ENCODE measurements at regions not wholly inside any gene's neighbourhood (a gene's known extent, or its start where the extent isn't known, plus 50 kb on each side); places are given as distances from the start of the nearest gene placed in this dataset.

GRCh38 chr6:130699742-130700141, 127.5 kb upstream of the SMLR1 start:
- Histone ChIP-seq H2AFZ (ENCODE audit: low read depth, low read length) (no peak overlapping the region), H3K36me3 (ENCODE audit: control insufficient read depth, insufficient read depth, low read length) (no peaks in the 10 kb centered on the region), H3K27me3 (ENCODE audit: control insufficient read depth in 2 of 2, insufficient read depth in 2 of 2, low read length in 2 of 2) (no peaks in the 10 kb centered on the region), H3K27ac (ENCODE audit: extremely low read depth, low read depth, low read length) (no peak overlapping the region), H3K9ac (ENCODE audit: insufficient read depth in 1 of 2, low read depth in 2 of 2, low read length in 2 of 2) (no peak overlapping the region), H4K20me1 (replicated peaks; ENCODE audit: control insufficient read depth, insufficient read depth, low read length) (no peaks in the 10 kb centered on the region), H3K4me2 (ENCODE audit: insufficient read depth, low read length) (no peak overlapping the region), H3K4me1 (replicated peaks in 1 of 2; ENCODE audit: control insufficient read depth in 2 of 2, insufficient read depth in 2 of 2, low read length in 2 of 2) (no peaks in the 10 kb centered on the region), H3K9me3 (replicated peaks; ENCODE audit: control insufficient read depth, insufficient read depth, low read depth, low read length) (no peaks in the 10 kb centered on the region), H3K79me2 (ENCODE audit: control insufficient read depth, insufficient read depth, low read length) (no peaks in the 10 kb centered on the region), H3K4me3 (no peak overlapping the region), H3K9me1 (ENCODE audit: control insufficient read depth, insufficient read depth, low read length) (no peaks in the 10 kb centered on the region)
- no peak for DNase-seq (ENCODE audit: extremely low read depth in 1 of 4, low spot score in 3 of 4)
- WGBS (ENCODE audit: insufficient coverage, low coverage, missing lambda C conversion rate): 0% methylated on average over 2 of the region's 2 CpGs
- ATAC-seq: no peak
- intact Hi-C loops (cut with micrococcal nuclease): loop anchor here (2.0 kb wide), 1 partner anchor 377 kb away; no protein-coding TSS in a partner anchor
- ChIA-PET CTCF (ENCODE audit: low intra/inter-chr PET ratio) (no interaction called here), POLR2A (no interaction called here)
- no peak for FAIRE-seq
- in situ Hi-C loops (cut with MboI): no loop called here
- TF ChIP-seq ZNF75A (CRISPR knock-in tag; IDR thresholded peaks at IDR 0.05): no peak
- no TSS peak for BruUV-seq (replicated peaks)

- WGBS (ENCODE audit: insufficient coverage, low coverage, missing lambda C conversion rate): 0% methylated on average over 4 of the region's 4 CpGs
- Histone ChIP-seq H3K4me3 (no peak overlapping the region), H3K27me3 (ENCODE audit: control insufficient read depth in 2 of 2, insufficient read depth in 2 of 2, low read length in 2 of 2) (no peaks in the 10 kb centered on the region), H4K20me1 (replicated peaks; ENCODE audit: control insufficient read depth, insufficient read depth, low read length) (no peaks in the 10 kb centered on the region), H3K79me2 (ENCODE audit: control insufficient read depth, insufficient read depth, low read length) (no peaks in the 10 kb centered on the region), H2AFZ (ENCODE audit: low read depth, low read length) (no peak overlapping the region), H3K4me2 (ENCODE audit: insufficient read depth, low read length) (no peak overlapping the region), H3K9me3 (replicated peaks; ENCODE audit: control insufficient read depth, insufficient read depth, low read depth, low read length) (no peaks in the 10 kb centered on the region), H3K36me3 (ENCODE audit: control insufficient read depth, insufficient read depth, low read length) (no peaks in the 10 kb centered on the region), H3K9me1 (ENCODE audit: control insufficient read depth, insufficient read depth, low read length) (no peaks in the 10 kb centered on the region), H3K27ac (ENCODE audit: extremely low read depth, low read depth, low read length) (no peak overlapping the region), H3K4me1 (replicated peaks in 1 of 2; ENCODE audit: control insufficient read depth in 2 of 2, insufficient read depth in 2 of 2, low read length in 2 of 2) (no peaks in the 10 kb centered on the region), H3K9ac (ENCODE audit: insufficient read depth in 1 of 2, low read depth in 2 of 2, low read length in 2 of 2) (no peak overlapping the region)
- ChIA-PET CTCF (ENCODE audit: low intra/inter-chr PET ratio) (no interaction called here), POLR2A (no interaction called here)
- intact Hi-C loops (cut with micrococcal nuclease) (no loop called here), in situ Hi-C loops (cut with MboI) (no loop called here)
- BruUV-seq (replicated peaks): no TSS peak
- ATAC-seq (no peak), FAIRE-seq (no peak), DNase-seq (ENCODE audit: extremely low read depth in 1 of 4, low spot score in 3 of 4) (no peak)
- TF ChIP-seq NUFIP1 (IDR thresholded peaks at IDR 0.05; ENCODE audit: partially characterized antibody) (no peak), ZBTB2 (IDR thresholded peaks at IDR 0.05) (no peak), HNRNPLL (IDR thresholded peaks at IDR 0.05; ENCODE audit: low read depth, low read length, poor library complexity, severe bottlenecking) (no peak), FOXK1 (CRISPR knock-in tag; IDR thresholded peaks at IDR 0.05; ENCODE audit: borderline replicate concordance) (no peak), ZNF695 (CRISPR knock-in tag; IDR thresholded peaks at IDR 0.05) (no peak), ZNF324 (CRISPR knock-in tag; IDR thresholded peaks at IDR 0.05) (no peak), CREB5 (CRISPR knock-in tag; IDR thresholded peaks at IDR 0.05) (no peak), NCOA4 (IDR thresholded peaks at IDR 0.05; ENCODE audit: partially characterized antibody) (no peak), ZNF398 (CRISPR knock-in tag; IDR thresholded peaks at IDR 0.05) (no peak)
Observed at GRCh38 chr6:130700397-130700796, 126.8 kb upstream of the SMLR1 start.
